GM18498 (cell line): ENCODE measurements at regions not wholly inside any gene's neighbourhood (a gene's known extent, or its start where the extent isn't known, plus 50 kb on each side); places are given as distances from the start of the nearest gene placed in this dataset.

ENCODE experiments used
- ATAC-seq: cut with Tn5 transposase; IDR thresholded peaks from one replicate; pipeline ENCODE4 v1.9.1; 2021; ENCODE audit warnings: mild to moderate bottlenecking, moderate library complexity; ENCODE audit not compliant: unreplicated experiment

- no peak for ATAC-seq
Measured at GRCh38 chr18:30562231-30562630, 480.3 kb downstream of the DSC3 start.

- ATAC-seq, result no peak
Measured at GRCh38 chr18:30556112-30556511, 486.4 kb downstream of the DSC3 start.

GRCh38 chr18:30545393-30545792, 497.1 kb downstream of the DSC3 start:
- no peak for ATAC-seq

- ATAC-seq, result no peak
Measured at GRCh38 chr18:30544141-30544540, 498.4 kb downstream of the DSC3 start.

- no peak for ATAC-seq
Measured at GRCh38 chr18:30533716-30534115, 508.8 kb downstream of the DSC3 start.

- ATAC-seq, result no peak
Measured at GRCh38 chr18:30527917-30528316, 514.6 kb downstream of the DSC3 start.

GRCh38 chr18:30527226-30527625, 515.3 kb downstream of the DSC3 start:
- no peak for ATAC-seq

- no peak for ATAC-seq
Measured at GRCh38 chr18:30522288-30522929, 520.1 kb downstream of the DSC3 start.

- ATAC-seq, result no peak
Measured at GRCh38 chr18:30514059-30514458, 528.5 kb downstream of the DSC3 start.

- ATAC-seq, result no peak
Measured at GRCh38 chr18:30512872-30513271, 529.7 kb downstream of the DSC3 start.

- ATAC-seq, result no peak
Measured at GRCh38 chr18:30510882-30511281, 531.7 kb downstream of the DSC3 start.

- no peak for ATAC-seq
Measured at GRCh38 chr18:30501594-30501993, 540.9 kb downstream of the DSC3 start.

GRCh38 chr18:30500240-30500945, 542.1 kb downstream of the DSC3 start:
- no peak for ATAC-seq

- no peak for ATAC-seq
Measured at GRCh38 chr18:30499721-30500120, 542.8 kb downstream of the DSC3 start.

- no peak for ATAC-seq
Measured at GRCh38 chr18:30492552-30493129, 549.9 kb downstream of the DSC3 start.

- ATAC-seq, result no peak
Measured at GRCh38 chr18:30491815-30492551, 550.6 kb downstream of the DSC3 start.

- no peak for ATAC-seq
Measured at GRCh38 chr18:30489890-30490643, 552.5 kb downstream of the DSC3 start.

GRCh38 chr18:30487962-30488361, 554.6 kb downstream of the DSC3 start:
- no peak for ATAC-seq

- ATAC-seq, result no peak
Measured at GRCh38 chr18:30486856-30487255, 555.7 kb downstream of the DSC3 start.

- ATAC-seq, result no peak
Measured at GRCh38 chr18:30485078-30485477, 557.5 kb downstream of the DSC3 start.

- ATAC-seq, result no peak
Measured at GRCh38 chr18:30481871-30482270, 560.7 kb downstream of the DSC3 start.
